DOHH2 (cell line): ENCODE measurements at regions not wholly inside any gene's neighbourhood (a gene's known extent, or its start where the extent isn't known, plus 50 kb on each side); places are given as distances from the start of the nearest gene placed in this dataset.

Experiments used
- CTCF ChIP-seq: fragments of 200-600 bp; sonication (generic); IDR thresholded peaks from one replicate; pipeline ENCODE4 v1.5.1; 2014; ENCODE audit warnings: antibody characterized with exemption, mild to moderate bottlenecking, low read depth, low read length; ENCODE audit not compliant: poor library complexity, severe bottlenecking
- EZH2phosphoT487 ChIP-seq: fragments of 200-600 bp; sonication (generic); IDR thresholded peaks from 2 replicates; pipeline ENCODE4 v1.6.1; 2017; ENCODE audit warnings: borderline replicate concordance, mild to moderate bottlenecking, antibody characterized with exemption, low read length, moderate library complexity, mixed read lengths

GRCh38 chrX:22603060-22603459 lies 330.3 kb downstream of the CBLL2 start:
- TF ChIP-seq CTCF (no peak), EZH2phosphoT487 (no peak)
